Spinal cord (tissue), 9 donors: ENCODE measurements at regions not wholly inside any gene's neighbourhood (a gene's known extent, or its start where the extent isn't known, plus 50 kb on each side); places are given as distances from the start of the nearest gene placed in this dataset.

Experiments
- DNase-seq, 6 donors: peaks; one replicate each; pipeline versions ENCODE4 v3.0.0 to v3.0.0-alpha.2; 2013 to 2015; ENCODE audit warnings: low spot score in 6 of 6, low read depth in 4 of 6
- H3K27ac ChIP-seq: one replicate; pipeline ENCODE4 v1.5.1; 2013; ENCODE audit warnings: low read depth, low read length, control low read depth
- H3K27me3 ChIP-seq: one replicate; pipeline ENCODE4 v1.6.1; 2013; ENCODE audit warnings: low read length; ENCODE audit not compliant: control insufficient read depth, insufficient read depth
- H3K36me3 ChIP-seq: one replicate; pipeline ENCODE4 v1.6.1; 2013; ENCODE audit warnings: low read length; ENCODE audit not compliant: control insufficient read depth, insufficient read depth
- H3K4me1 ChIP-seq: one replicate; pipeline ENCODE4 v1.6.1; 2013; ENCODE audit warnings: low read length; ENCODE audit not compliant: control insufficient read depth, insufficient read depth
- H3K4me3 ChIP-seq: one replicate; pipeline ENCODE4 v1.5.1; 2013; ENCODE audit warnings: low read depth, low read length, control low read depth
- H3K9me3 ChIP-seq: one replicate; pipeline ENCODE4 v1.6.1; 2013; ENCODE audit warnings: low read length; ENCODE audit not compliant: control insufficient read depth, insufficient read depth
- WGBS: methylation state at CpG from one replicate; pipeline ENCODE4 v1.1.5; 2013; ENCODE audit warnings: missing lambda C conversion rate; ENCODE audit not compliant: insufficient coverage; 5-methylcytosine and 5-hydroxymethylcytosine counted together
- donor health status: healthy.

GRCh38 chr13:85853161-85853894, 54.1 kb upstream of the SLITRK6 start:
- WGBS, result 83% methylated on average over 5 of the region's 8 CpGs
- Histone ChIP-seq H3K9me3 (peaks cover 3% of the 10 kb centered on the region), H3K36me3 (no peaks in the 10 kb centered on the region), H3K27ac (no peak overlapping the region), H3K4me3 (no peak overlapping the region), H3K27me3 (no peaks in the 10 kb centered on the region), H3K4me1 (no peaks in the 10 kb centered on the region)
- DNase-seq, result no peak
